ENCODE measurements at regions not wholly inside any gene's neighbourhood (a gene's known extent, or its start where the extent isn't known, plus 50 kb on each side); places are given as distances from the start of the nearest gene placed in this dataset.

DNA sequence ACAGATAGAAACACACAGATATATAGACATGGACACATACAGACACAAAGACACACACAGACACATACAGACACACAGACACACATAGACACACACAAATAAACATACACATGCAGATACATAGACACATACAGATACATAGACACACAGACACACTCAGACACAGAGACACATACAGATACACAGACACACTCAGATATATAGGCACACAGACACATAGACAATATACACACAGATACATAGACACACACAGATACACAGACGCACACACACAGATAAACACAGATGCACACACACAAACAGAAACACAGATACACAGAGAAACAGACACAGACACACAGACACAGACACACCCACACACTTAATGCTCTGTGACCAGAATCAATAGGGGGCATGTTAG lies 156.8 kb downstream of the IRX2 start:
- no peak for TF ChIP-seq GATA2 (IDR thresholded peaks at IDR 0.05; ENCODE audit: insufficient read depth, insufficient read length, low read depth, low read length)
- TF ChIP-seq, protein P1, sequence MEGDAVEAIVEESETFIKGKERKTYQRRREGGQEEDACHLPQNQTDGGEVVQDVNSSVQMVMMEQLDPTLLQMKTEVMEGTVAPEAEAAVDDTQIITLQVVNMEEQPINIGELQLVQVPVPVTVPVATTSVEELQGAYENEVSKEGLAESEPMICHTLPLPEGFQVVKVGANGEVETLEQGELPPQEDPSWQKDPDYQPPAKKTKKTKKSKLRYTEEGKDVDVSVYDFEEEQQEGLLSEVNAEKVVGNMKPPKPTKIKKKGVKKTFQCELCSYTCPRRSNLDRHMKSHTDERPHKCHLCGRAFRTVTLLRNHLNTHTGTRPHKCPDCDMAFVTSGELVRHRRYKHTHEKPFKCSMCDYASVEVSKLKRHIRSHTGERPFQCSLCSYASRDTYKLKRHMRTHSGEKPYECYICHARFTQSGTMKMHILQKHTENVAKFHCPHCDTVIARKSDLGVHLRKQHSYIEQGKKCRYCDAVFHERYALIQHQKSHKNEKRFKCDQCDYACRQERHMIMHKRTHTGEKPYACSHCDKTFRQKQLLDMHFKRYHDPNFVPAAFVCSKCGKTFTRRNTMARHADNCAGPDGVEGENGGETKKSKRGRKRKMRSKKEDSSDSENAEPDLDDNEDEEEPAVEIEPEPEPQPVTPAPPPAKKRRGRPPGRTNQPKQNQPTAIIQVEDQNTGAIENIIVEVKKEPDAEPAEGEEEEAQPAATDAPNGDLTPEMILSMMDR (IDR thresholded peaks at IDR 0.05; ENCODE audit: extremely low read depth in 1 of 2, insufficient read depth in 1 of 2, low read depth in 1 of 2, low read length in 2 of 2) = no peak

Measured in endothelial cell of umbilical vein (primary cell).